Mesenchymal stem cell (in vitro differentiated cells and primary cell): ENCODE measurements at regions not wholly inside any gene's neighbourhood (a gene's known extent, or its start where the extent isn't known, plus 50 kb on each side); places are given as distances from the start of the nearest gene placed in this dataset.

ENCODE experiments used
- DNase-seq: peaks from one replicate; pipeline ENCODE4 v3.0.0-alpha.2; 2013
- H2AFZ ChIP-seq: one replicate; pipeline ENCODE4 v1.6.1; 2013; ENCODE audit warnings: low read depth, mild to moderate bottlenecking, control low read depth, inconsistent platforms, low read length, moderate library complexity
- H2AK5ac ChIP-seq: 2 replicates; pipeline ENCODE4 v1.6.1; 2013; ENCODE audit warnings: low read length, moderate library complexity, mild to moderate bottlenecking, inconsistent platforms; ENCODE audit not compliant: severe bottlenecking
- H2BK120ac ChIP-seq: one replicate; pipeline ENCODE4 v1.6.1; 2013; ENCODE audit warnings: low read depth, mild to moderate bottlenecking, inconsistent platforms, low read length, moderate library complexity
- H2BK12ac ChIP-seq, 2 experiments: one replicate each; pipeline ENCODE4 v1.6.1; 2013; ENCODE audit warnings: inconsistent platforms in 2 of 2, low read length in 2 of 2, mild to moderate bottlenecking in 2 of 2, moderate library complexity in 2 of 2, control low read depth in 1 of 2
- H2BK15ac ChIP-seq: one replicate; pipeline ENCODE4 v1.6.1; 2013; ENCODE audit warnings: mild to moderate bottlenecking, low read depth, inconsistent platforms; ENCODE audit not compliant: poor library complexity, severe bottlenecking
- H2BK5ac ChIP-seq: 2 replicates; pipeline ENCODE4 v1.6.1; 2013; ENCODE audit warnings: low read depth, mild to moderate bottlenecking, low read length, control low read depth, inconsistent platforms; ENCODE audit not compliant: poor library complexity, severe bottlenecking
- H3K14ac ChIP-seq, 2 experiments: one replicate each; pipeline ENCODE4 v1.6.1; 2013; ENCODE audit warnings: inconsistent platforms in 2 of 2, low read length in 2 of 2, control low read depth in 1 of 2, mild to moderate bottlenecking in 1 of 2, moderate library complexity in 1 of 2
- H3K18ac ChIP-seq, 2 experiments: one replicate each; pipeline ENCODE4 v1.6.1; 2013; ENCODE audit warnings: inconsistent platforms in 2 of 2, low read length in 2 of 2, control low read depth in 1 of 2, low read depth in 1 of 2, mild to moderate bottlenecking in 1 of 2
- H3K23ac ChIP-seq, 2 experiments: one replicate each; pipeline ENCODE4 v1.6.1; 2013; ENCODE audit warnings: inconsistent platforms in 2 of 2, low read length in 2 of 2, mild to moderate bottlenecking in 2 of 2, moderate library complexity in 2 of 2, control low read depth in 1 of 2
- H3K27ac ChIP-seq: 2 replicates; pipeline ENCODE4 v1.5.1; 2013; ENCODE audit warnings: mild to moderate bottlenecking, moderate library complexity, low read length, control low read depth, inconsistent platforms; ENCODE audit not compliant: poor library complexity, severe bottlenecking
- H3K27me3 ChIP-seq, 2 experiments: 2 replicates each; pipeline versions ENCODE4 v1.6.1 to v1.7.0; 2013; ENCODE audit warnings: low read length in 2 of 2, mild to moderate bottlenecking in 2 of 2, moderate library complexity in 2 of 2, control low read depth in 1 of 2, inconsistent platforms in 1 of 2; ENCODE audit not compliant: control insufficient read depth in 1 of 2, insufficient read depth in 1 of 2
- H3K36me3 ChIP-seq, 2 experiments: 2 replicates each; pipeline versions ENCODE4 v1.6.1 to v1.7.0; 2013; ENCODE audit warnings: low read length in 2 of 2, control low read depth in 1 of 2, inconsistent platforms in 1 of 2, low read depth in 1 of 2, mild to moderate bottlenecking in 1 of 2; ENCODE audit not compliant: insufficient read depth in 2 of 2, control insufficient read depth in 1 of 2
- H3K4ac ChIP-seq, 2 experiments: one replicate each; pipeline ENCODE4 v1.6.1; 2013; ENCODE audit warnings: inconsistent platforms in 2 of 2, low read length in 2 of 2, mild to moderate bottlenecking in 2 of 2, moderate library complexity in 2 of 2, control low read depth in 1 of 2, low read depth in 1 of 2
- H3K4me1 ChIP-seq: 2 replicates; pipeline ENCODE4 v1.6.1; 2013; ENCODE audit warnings: low read depth, low read length, control low read depth; ENCODE audit not compliant: control insufficient read depth, insufficient read depth
- H3K4me2 ChIP-seq: 2 replicates; pipeline ENCODE4 v1.6.1; 2013; ENCODE audit warnings: low read length, mild to moderate bottlenecking, inconsistent platforms; ENCODE audit not compliant: poor library complexity, severe bottlenecking
- H3K4me3 ChIP-seq, 2 experiments: 2 replicates each; pipeline versions ENCODE4 v1.5.1 to v1.7.0; 2013; ENCODE audit warnings: low read length in 2 of 2, mild to moderate bottlenecking in 2 of 2, control low read depth in 1 of 2, low read depth in 1 of 2; ENCODE audit not compliant: insufficient read depth in 1 of 2
- H3K79me1 ChIP-seq: replicated peaks from 2 replicates; pipeline ENCODE4 v1.6.1; 2013; ENCODE audit warnings: mild to moderate bottlenecking, control low read depth, low read length, inconsistent platforms; ENCODE audit not compliant: poor library complexity, severe bottlenecking
- H3K9ac ChIP-seq: 2 replicates; pipeline ENCODE4 v1.7.0; 2013; ENCODE audit warnings: mild to moderate bottlenecking, low read length, moderate library complexity
- H3K9me3 ChIP-seq: 2 replicates; pipeline ENCODE4 v1.7.0; 2013; ENCODE audit warnings: mild to moderate bottlenecking, low read length; ENCODE audit not compliant: control insufficient read depth
- H4K8ac ChIP-seq: one replicate; pipeline ENCODE4 v1.6.1; 2013; ENCODE audit warnings: inconsistent platforms, mild to moderate bottlenecking, low read length, moderate library complexity
- H4K91ac ChIP-seq: one replicate; pipeline ENCODE4 v1.6.1; 2013; ENCODE audit warnings: mild to moderate bottlenecking, low read length, inconsistent platforms
- WGBS: methylation state at CpG from one replicate; pipeline ENCODE4 v1.1.7; 2013; ENCODE audit warnings: mixed read lengths; 5-methylcytosine and 5-hydroxymethylcytosine counted together

GRCh38 chr14:36083317-36083716 is 93.2 kb downstream of the PTCSC3 start:
- Histone ChIP-seq H2AFZ (no peak overlapping the region), H4K91ac (no peak overlapping the region), H3K23ac (no peak overlapping the region), H2BK12ac (no peak overlapping the region), H3K18ac (no peak overlapping the region), H3K27ac (no peak overlapping the region), H3K9me3 (peaks cover 10% of the 10 kb centered on the region), H3K4me2 (no peak overlapping the region), H3K4ac (no peak overlapping the region), H3K36me3 (no peaks in the 10 kb centered on the region), H3K9ac (no peak overlapping the region), H2BK120ac (no peak overlapping the region), H3K27me3 (no peaks in the 10 kb centered on the region), H2BK15ac (no peak overlapping the region), H3K4me3 (no peak overlapping the region), H3K79me1 (no peaks in the 10 kb centered on the region), H4K8ac (no peak overlapping the region), H2AK5ac (no peak overlapping the region), H3K14ac (no peak overlapping the region), H2BK5ac (no peak overlapping the region), H3K4me1 (no peaks in the 10 kb centered on the region)
- DNase-seq, result no peak
- WGBS, result 60% methylated on average over 1 of the region's 1 CpG

DNA sequence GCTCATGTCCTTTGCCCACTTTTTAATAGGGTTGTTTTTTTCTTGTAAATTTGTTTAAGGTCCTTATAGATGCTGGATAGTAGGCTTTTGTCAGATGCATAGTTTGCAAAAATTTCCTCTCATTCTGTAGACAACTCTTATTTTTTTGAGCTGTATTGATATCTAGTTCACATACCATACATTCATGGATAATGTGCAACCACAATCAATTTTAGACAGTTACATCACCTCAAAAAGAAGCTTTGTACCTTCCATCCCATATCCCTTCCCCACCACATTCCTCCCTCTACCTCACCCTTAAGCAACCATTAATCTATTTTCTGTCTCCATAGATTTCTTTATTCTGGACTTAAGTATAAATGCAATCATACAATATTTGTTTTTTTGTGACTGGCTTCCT is 98.4 kb downstream of the PTCSC3 start:
- Histone ChIP-seq H3K18ac (no peak overlapping the region), H4K8ac (no peak overlapping the region), H3K9ac (no peak overlapping the region), H3K4me1 (no peaks in the 10 kb centered on the region), H3K4me2 (no peak overlapping the region), H2BK120ac (no peak overlapping the region), H2BK15ac (no peak overlapping the region), H2AK5ac (no peak overlapping the region), H3K27me3 (no peaks in the 10 kb centered on the region), H3K4ac (no peak overlapping the region), H4K91ac (no peak overlapping the region), H2BK12ac (no peak overlapping the region), H2AFZ (no peak overlapping the region), H3K9me3 (peaks cover 10% of the 10 kb centered on the region), H3K27ac (no peak overlapping the region), H3K14ac (no peak overlapping the region), H3K23ac (no peak overlapping the region), H3K36me3 (no peaks in the 10 kb centered on the region), H3K4me3 (no peak overlapping the region), H2BK5ac (no peak overlapping the region), H3K79me1 (no peaks in the 10 kb centered on the region)
- DNase-seq, result no peak

- Histone ChIP-seq H3K4me3 (no peak overlapping the region), H3K4me1 (no peaks in the 10 kb centered on the region), H3K18ac (no peak overlapping the region), H2AFZ (no peak overlapping the region), H3K4ac (no peak overlapping the region), H3K4me2 (no peak overlapping the region), H2BK5ac (no peak overlapping the region), H4K8ac (no peak overlapping the region), H3K36me3 (no peaks in the 10 kb centered on the region), H3K9ac (no peak overlapping the region), H3K27me3 (peaks cover 0 to 4% of the 10 kb centered on the region in 2 experiments), H2BK120ac (no peak overlapping the region), H2BK15ac (no peak overlapping the region), H2BK12ac (no peak overlapping the region), H3K9me3 (peaks cover 10% of the 10 kb centered on the region), H3K79me1 (no peaks in the 10 kb centered on the region), H4K91ac (no peak overlapping the region), H3K27ac (no peak overlapping the region), H3K14ac (no peak overlapping the region), H3K23ac (no peak overlapping the region), H2AK5ac (no peak overlapping the region)
- DNase-seq, result no peak
- WGBS, result 87% methylated on average over 1 of the region's 1 CpG
These were observed 100.3 kb downstream of the PTCSC3 start for GRCh38 chr14:36076197-36076596.

- H2BK5ac ChIP-seq, result no peak overlapping the region
- no peaks in the 10 kb centered on the region for H3K4me1 ChIP-seq
- no peak overlapping the region for H3K4me3 ChIP-seq
- H2AFZ ChIP-seq, result no peak overlapping the region
- no peak overlapping the region for H3K4me2 ChIP-seq
- peaks cover 10% of the 10 kb centered on the region for H3K9me3 ChIP-seq
- no peaks in the 10 kb centered on the region for H3K36me3 ChIP-seq
- H3K18ac ChIP-seq, result no peak overlapping the region
- WGBS, result 92% methylated on average over 7 of the region's 7 CpGs
- no peak overlapping the region for H3K4ac ChIP-seq
- H2AK5ac ChIP-seq, result no peak overlapping the region
- no peak overlapping the region for H4K8ac ChIP-seq
- H3K79me1 ChIP-seq, result no peaks in the 10 kb centered on the region
- H3K27me3 ChIP-seq, result peaks cover 0 to 8% of the 10 kb centered on the region in 2 experiments
- no peak overlapping the region for H2BK12ac ChIP-seq
- no peak overlapping the region for H3K14ac ChIP-seq
- no peak overlapping the region for H2BK15ac ChIP-seq
- no peak overlapping the region for H3K23ac ChIP-seq
- H4K91ac ChIP-seq, result no peak overlapping the region
- H3K9ac ChIP-seq, result no peak overlapping the region
- H2BK120ac ChIP-seq, result no peak overlapping the region
- DNase-seq, result no peak
- no peak overlapping the region for H3K27ac ChIP-seq
These were observed 101.3 kb downstream of the PTCSC3 start for GRCh38 chr14:36075203-36075602.
